SH-SY5Y (cell line): ENCODE measurements at regions not wholly inside any gene's neighbourhood (a gene's known extent, or its start where the extent isn't known, plus 50 kb on each side); places are given as distances from the start of the nearest gene placed in this dataset.

ENCODE experiments used
- GATA2 ChIP-seq: IDR thresholded peaks from 2 replicates; pipeline ENCODE4 v1.6.1; 2011; ENCODE audit warnings: mild to moderate bottlenecking, low read depth, low read length
- GATA3 ChIP-seq: IDR thresholded peaks from 2 replicates; pipeline ENCODE4 v1.6.1; 2011; ENCODE audit warnings: low read depth, mild to moderate bottlenecking, low read length, moderate library complexity

DNA sequence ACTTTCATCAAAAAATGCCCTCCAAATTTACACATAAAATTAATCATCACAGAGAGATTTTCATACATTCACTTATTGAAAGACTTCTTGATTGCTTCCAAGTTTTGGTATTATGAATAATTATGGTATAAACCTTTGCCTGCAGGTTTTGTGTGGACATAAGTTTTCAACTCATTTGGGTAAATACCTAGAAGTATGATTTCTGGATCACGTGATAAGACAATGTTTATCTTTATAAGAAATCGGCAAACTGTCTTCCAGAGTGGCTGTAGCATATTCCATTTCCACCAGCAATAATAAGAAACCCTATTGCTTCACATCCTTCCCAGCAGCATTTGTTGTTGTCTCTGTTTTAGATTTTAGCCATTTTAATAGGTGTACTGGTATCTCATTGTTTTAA lies 1507.0 kb upstream of the IGFBP7 start:
- TF ChIP-seq GATA3 (no peak), GATA2 (no peak)
